Suprapubic skin (tissue), 4 donors: ENCODE measurements at regions not wholly inside any gene's neighbourhood (a gene's known extent, or its start where the extent isn't known, plus 50 kb on each side); places are given as distances from the start of the nearest gene placed in this dataset.

Experiments used
- DNase-seq, 2 donors: peaks; one replicate each; pipeline ENCODE4 v3.0.0-alpha.2; 2019; ENCODE audit warnings: low spot score in 2 of 2
- H3K27ac ChIP-seq: fragments of 200-600 bp; sonication (generic); one replicate; pipeline ENCODE4 v1.5.1; 2019
- H3K27me3 ChIP-seq: fragments of 200-600 bp; sonication (generic); one replicate; pipeline ENCODE4 v1.5.1; 2019
- H3K36me3 ChIP-seq: fragments of 200-600 bp; sonication (generic); one replicate; pipeline ENCODE4 v1.5.1; 2019
- H3K4me1 ChIP-seq: fragments of 200-600 bp; sonication (generic); one replicate; pipeline ENCODE4 v1.5.1; 2019
- H3K4me3 ChIP-seq: fragments of 200-600 bp; sonication (generic); one replicate; pipeline ENCODE4 v1.5.1; 2019; ENCODE audit warnings: mild to moderate bottlenecking
- H3K9me3 ChIP-seq: fragments of 200-600 bp; sonication (generic); one replicate; pipeline ENCODE4 v1.5.1; 2019
- CTCF ChIP-seq, 2 donors: fragments of 200-600 bp in 1 of 2; fragments of 450-650 bp in 1 of 2; sonication (generic) in 1 of 2; IDR thresholded peaks; one replicate each; pipeline ENCODE4 v1.5.1; 2016 to 2019; ENCODE audit warnings: antibody characterized with exemption in 2 of 2, mild to moderate bottlenecking in 1 of 2, moderate library complexity in 1 of 2
- EP300 ChIP-seq: sonication (generic); formaldehyde crosslinking; IDR thresholded peaks from one replicate; pipeline ENCODE4 v1.6.1; 2017; ENCODE audit warnings: antibody characterized with exemption
- POLR2A ChIP-seq, 2 donors: fragments of 450-650 bp; IDR thresholded peaks; one replicate each; pipeline ENCODE4 v1.6.1; 2017; ENCODE audit warnings: antibody characterized with exemption in 2 of 2, mild to moderate bottlenecking in 2 of 2, moderate library complexity in 2 of 2
- POLR2AphosphoS5 ChIP-seq, 3 donors: sonication (generic); formaldehyde crosslinking; IDR thresholded peaks; one replicate each; pipeline ENCODE4 v1.6.1; 2017; ENCODE audit warnings: antibody characterized with exemption in 3 of 3
- WGBS: methylation state at CpG from one replicate; pipeline ENCODE4 v1.1.5; 2018; 5-methylcytosine and 5-hydroxymethylcytosine counted together

- no peak for DNase-seq
- WGBS, result 100% methylated on average over 1 of the region's 1 CpG
- Histone ChIP-seq H3K27ac (no peak overlapping the region), H3K4me3 (no peak overlapping the region), H3K9me3 (no peaks in the 10 kb centered on the region), H3K27me3 (no peaks in the 10 kb centered on the region), H3K36me3 (no peaks in the 10 kb centered on the region), H3K4me1 (no peaks in the 10 kb centered on the region)
- TF ChIP-seq POLR2A (IDR thresholded peaks at IDR 0.05) (no peak), CTCF (IDR thresholded peaks at IDR 0.05) (no peak), EP300 (no peak)
Observed at GRCh38 chr14:48974994-48975393, 611.2 kb downstream of the RPS29 start.

DNA sequence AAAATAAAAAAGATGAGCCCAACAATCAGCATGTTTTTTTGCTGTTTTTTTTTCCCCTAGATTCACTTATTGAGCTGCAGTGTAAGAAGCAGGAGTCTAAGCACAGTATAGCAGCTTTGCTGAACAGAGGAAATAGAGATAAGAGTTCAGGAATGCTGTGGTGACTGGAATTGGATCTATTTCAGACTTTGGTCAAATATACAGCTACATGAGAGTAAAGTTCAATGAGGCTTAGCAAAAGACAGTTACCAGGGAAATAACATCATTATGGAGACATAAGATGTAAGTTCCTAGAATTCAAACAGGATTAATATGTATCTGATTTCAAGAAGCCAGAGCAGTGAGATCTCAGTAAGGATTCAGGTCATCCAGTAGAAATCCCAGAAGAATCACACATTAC is 613.0 kb downstream of the RPS29 start:
- no peaks in the 10 kb centered on the region for H3K27me3 ChIP-seq
- DNase-seq, result no peak
- H3K4me1 ChIP-seq, result no peaks in the 10 kb centered on the region
- no peaks in the 10 kb centered on the region for H3K9me3 ChIP-seq
- TF ChIP-seq EP300 (no peak), POLR2A (IDR thresholded peaks at IDR 0.05) (no peak), POLR2AphosphoS5 (IDR thresholded peaks at IDR 0.05) (no peak), CTCF (IDR thresholded peaks at IDR 0.05) (no peak)
- H3K4me3 ChIP-seq, result no peak overlapping the region
- H3K27ac ChIP-seq, result no peak overlapping the region
- no peaks in the 10 kb centered on the region for H3K36me3 ChIP-seq

GRCh38 chr14:48970943-48971342 is 615.2 kb downstream of the RPS29 start:
- no peak for DNase-seq
- Histone ChIP-seq H3K4me3 (no peak overlapping the region), H3K4me1 (no peaks in the 10 kb centered on the region), H3K9me3 (no peaks in the 10 kb centered on the region), H3K36me3 (no peaks in the 10 kb centered on the region), H3K27ac (no peak overlapping the region), H3K27me3 (no peaks in the 10 kb centered on the region)
- TF ChIP-seq POLR2A (IDR thresholded peaks at IDR 0.05) (no peak), POLR2AphosphoS5 (IDR thresholded peaks at IDR 0.05) (no peak), CTCF (IDR thresholded peaks at IDR 0.05) (no peak), EP300 (no peak)

DNA sequence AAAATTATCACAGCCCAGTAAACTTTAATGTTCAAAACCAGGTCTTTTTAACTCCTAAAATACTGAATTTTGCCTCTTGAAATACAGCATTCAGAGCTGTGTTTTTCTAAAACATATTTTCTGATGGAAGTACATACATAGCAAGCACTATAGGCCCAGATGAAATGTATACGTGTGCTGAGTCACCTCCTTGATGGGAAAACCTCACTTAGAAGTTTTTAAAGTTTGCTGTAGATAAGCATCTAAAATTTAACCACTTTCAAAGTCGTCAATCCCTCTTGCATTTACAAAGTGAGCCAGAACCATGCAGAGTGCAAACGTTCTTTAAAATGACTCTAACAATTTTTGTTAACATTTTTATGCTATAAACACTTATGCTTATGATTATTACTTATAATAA is 618.8 kb downstream of the RPS29 start:
- WGBS, result 35% methylated on average over 3 of the region's 3 CpGs
- H3K4me1 ChIP-seq, result no peaks in the 10 kb centered on the region
- H3K27me3 ChIP-seq, result no peaks in the 10 kb centered on the region
- no peak for DNase-seq
- no peak overlapping the region for H3K27ac ChIP-seq
- H3K9me3 ChIP-seq, result no peaks in the 10 kb centered on the region
- no peaks in the 10 kb centered on the region for H3K36me3 ChIP-seq
- TF ChIP-seq POLR2A (IDR thresholded peaks at IDR 0.05) (no peak), EP300 (no peak), POLR2AphosphoS5 (IDR thresholded peaks at IDR 0.05) (no peak), CTCF (IDR thresholded peaks at IDR 0.05) (no peak)
- no peak overlapping the region for H3K4me3 ChIP-seq

- DNase-seq, result no peak
- Histone ChIP-seq H3K27ac (no peak overlapping the region), H3K9me3 (no peaks in the 10 kb centered on the region), H3K4me3 (no peak overlapping the region), H3K36me3 (no peaks in the 10 kb centered on the region), H3K4me1 (no peaks in the 10 kb centered on the region), H3K27me3 (no peaks in the 10 kb centered on the region)
- no peak for TF ChIP-seq EP300
- 63% methylated on average over 3 of the region's 3 CpGs for WGBS
Observed at GRCh38 chr14:48963231-48963790, 622.9 kb downstream of the RPS29 start.

- Histone ChIP-seq H3K27me3 (no peaks in the 10 kb centered on the region), H3K27ac (no peak overlapping the region), H3K4me1 (no peaks in the 10 kb centered on the region), H3K9me3 (no peaks in the 10 kb centered on the region), H3K4me3 (no peak overlapping the region), H3K36me3 (no peaks in the 10 kb centered on the region)
- TF ChIP-seq CTCF (IDR thresholded peaks at IDR 0.05), result no peak
- no peak for TF ChIP-seq POLR2A (IDR thresholded peaks at IDR 0.05)
- no peak for TF ChIP-seq EP300
- TF ChIP-seq POLR2AphosphoS5 (IDR thresholded peaks at IDR 0.05), result no peak
- no peak for DNase-seq
- 86% methylated on average over 2 of the region's 5 CpGs for WGBS
Observed at GRCh38 chr14:48957486-48957885, 628.7 kb downstream of the RPS29 start.
